VCaP (cell line): ENCODE measurements at regions not wholly inside any gene's neighbourhood (a gene's known extent, or its start where the extent isn't known, plus 50 kb on each side); places are given as distances from the start of the nearest gene placed in this dataset.

ENCODE experiments used
- H3K27ac ChIP-seq: fragments of 450-650 bp; 2 replicates; pipeline ENCODE4 v1.5.1; 2017
- CTCF ChIP-seq: fragments of 450-650 bp; conservative IDR thresholded peaks from 2 replicates; pipeline ENCODE4 v1.5.1; 2017; ENCODE audit warnings: mild to moderate bottlenecking, moderate library complexity

GRCh38 chr3:170741756-170742529 lies 128.1 kb downstream of the RPL22L1 start:
- H3K27ac ChIP-seq = no peak overlapping the region
- TF ChIP-seq CTCF = no peak

DNA sequence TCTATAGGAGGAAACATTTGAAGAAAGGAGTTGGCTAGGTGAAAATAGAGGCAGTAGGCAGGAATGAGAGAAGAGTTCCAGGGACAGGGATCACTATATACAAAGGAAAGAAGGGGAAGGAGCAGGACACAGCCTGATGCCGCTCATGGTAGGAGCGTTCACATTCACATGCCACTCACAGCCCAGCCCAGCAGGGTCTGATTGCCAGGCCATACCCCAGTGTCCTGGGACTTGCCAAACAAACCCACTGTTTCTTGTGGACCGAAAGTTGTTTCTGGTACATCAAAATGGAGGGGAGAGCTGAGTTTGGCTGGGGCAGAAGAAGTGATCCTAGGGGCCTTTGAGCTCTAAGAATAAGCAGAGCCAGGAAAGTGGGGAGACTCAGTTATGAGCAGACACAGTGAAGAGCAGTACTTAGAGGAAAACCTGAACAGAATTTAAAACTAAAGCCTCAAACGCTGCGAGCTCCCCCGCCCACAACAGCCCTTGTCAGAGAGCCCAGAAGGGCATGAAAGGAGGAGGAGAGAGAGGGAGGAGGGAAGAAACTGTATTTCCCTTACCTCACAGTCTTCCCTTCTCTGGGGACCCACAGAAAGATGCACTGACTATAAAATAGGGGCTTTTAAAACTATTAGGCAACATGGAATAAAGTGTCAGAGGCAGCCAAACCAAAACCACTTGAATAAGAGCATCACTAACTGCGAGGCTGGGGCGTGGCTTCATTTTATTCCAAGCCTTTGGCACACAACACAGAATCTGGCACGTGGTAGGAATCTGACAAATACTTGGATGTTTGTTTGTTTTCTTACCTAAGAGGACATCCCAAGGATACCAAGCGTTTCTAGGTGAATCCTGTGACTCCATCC lies 129.0 kb downstream of the RPL22L1 start:
- H3K27ac ChIP-seq = no peak overlapping the region
- no peak for TF ChIP-seq CTCF

- H3K27ac ChIP-seq = no peak overlapping the region
- TF ChIP-seq CTCF = no peak
These were observed 129.7 kb downstream of the RPL22L1 start for GRCh38 chr3:170740285-170740684.

GRCh38 chr3:170739410-170739809 lies 130.6 kb downstream of the RPL22L1 start:
- no peak for TF ChIP-seq CTCF

DNA sequence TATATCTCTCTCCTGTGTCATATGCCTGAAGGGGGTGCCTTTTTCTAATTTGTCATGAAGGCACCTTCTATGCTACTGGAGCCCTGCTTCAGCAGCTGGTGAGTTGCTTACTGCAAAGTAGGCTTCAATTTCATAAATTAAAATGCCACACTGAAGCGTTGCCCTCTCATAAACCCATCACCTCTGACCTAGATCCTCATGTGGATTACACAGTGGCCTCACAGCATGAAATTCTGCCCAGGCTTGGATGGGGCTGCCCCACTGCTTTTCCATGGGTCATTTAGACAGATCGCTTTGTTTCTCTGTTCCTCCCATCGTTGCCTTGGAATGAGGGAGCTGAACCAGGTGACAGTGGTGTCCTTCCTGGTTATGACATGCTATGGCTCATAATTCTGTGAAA lies 131.2 kb downstream of the RPL22L1 start:
- no peak overlapping the region for H3K27ac ChIP-seq
- no peak for TF ChIP-seq CTCF

More at GRCh38 chr3:170739410-170739809, 130.6 kb downstream of the RPL22L1 start:
- no peak overlapping the region for H3K27ac ChIP-seq

DNA sequence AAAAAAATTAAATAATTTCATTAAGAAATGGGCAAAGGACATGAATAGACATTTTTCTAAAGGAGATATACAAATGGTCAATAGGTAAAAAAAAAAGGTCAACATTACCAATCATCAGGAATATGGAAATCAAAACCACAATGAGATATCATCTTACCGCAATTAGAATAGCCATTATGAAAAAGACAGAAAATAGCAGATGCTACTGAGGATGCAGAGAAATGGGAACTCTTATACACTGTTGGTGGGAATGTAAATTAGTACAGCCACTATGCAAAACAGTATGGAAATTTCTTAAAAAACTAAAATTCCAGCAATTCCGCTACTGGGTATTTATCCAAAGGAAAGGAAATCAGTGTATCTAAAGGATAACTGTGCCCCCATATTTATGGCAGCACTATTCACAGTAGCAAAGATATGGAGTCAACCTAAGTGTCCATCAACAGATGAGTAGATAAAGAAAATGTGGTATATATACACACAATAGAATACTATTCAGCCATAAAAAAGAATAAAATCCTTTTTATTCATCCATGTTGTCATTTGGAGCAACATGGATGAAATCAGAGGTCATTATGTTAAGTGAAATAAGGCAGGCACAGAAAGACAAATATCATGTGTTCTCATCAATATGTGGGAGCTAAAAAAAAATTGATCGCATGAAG lies 132.4 kb downstream of the RPL22L1 start:
- no peak for TF ChIP-seq CTCF
- H3K27ac ChIP-seq = no peak overlapping the region

- no peak for TF ChIP-seq CTCF
- no peak overlapping the region for H3K27ac ChIP-seq
These were observed 134.2 kb downstream of the RPL22L1 start for GRCh38 chr3:170735821-170736220.
